SK-N-SH treated with all-trans-retinoic acid at 6 μM for 48 hours (cell line): ENCODE measurements at regions not wholly inside any gene's neighbourhood (a gene's known extent, or its start where the extent isn't known, plus 50 kb on each side); places are given as distances from the start of the nearest gene placed in this dataset.

ENCODE experiments used
- ATAC-seq: fragments of 200-7000 bp; cut with Tn5 transposase; 3 replicates; pipeline ENCODE4 v1.9.1; 2020; ENCODE audit warnings: mild to moderate bottlenecking, moderate library complexity
- ARNTL ChIP-seq: fragments of 450-650 bp; formaldehyde crosslinking; IDR thresholded peaks from 2 replicates; pipeline ENCODE4 v1.5.0; 2020; ENCODE audit warnings: low read depth, mild to moderate bottlenecking, moderate library complexity, borderline replicate concordance
- BACH2 ChIP-seq: fragments of 250-450 bp; sonication (Bioruptor Pico); IDR thresholded peaks from 2 replicates; pipeline ENCODE4 v1.9.0; 2021; ENCODE audit warnings: mild to moderate bottlenecking, borderline replicate concordance
- CREB5 ChIP-seq: fragments of 250-450 bp; sonication (Bioruptor Pico); IDR thresholded peaks from 2 replicates; pipeline ENCODE4 v1.5.1; 2020; ENCODE audit warnings: low read depth, mild to moderate bottlenecking, moderate library complexity
- CSDC2 ChIP-seq: fragments of 250-450 bp; sonication (Bioruptor Pico); IDR thresholded peaks from 2 replicates; pipeline ENCODE4 v1.5.0; 2020; ENCODE audit warnings: mild to moderate bottlenecking, moderate library complexity
- CSRNP3 ChIP-seq: fragments of 250-450 bp; sonication (Bioruptor Pico); IDR thresholded peaks from 2 replicates; pipeline ENCODE4 v1.5.1; 2021; ENCODE audit warnings: mild to moderate bottlenecking, moderate library complexity
- ESRRG ChIP-seq: fragments of 250-450 bp; sonication (Bioruptor Pico); IDR thresholded peaks from 2 replicates; pipeline ENCODE4 v1.6.1; 2021; ENCODE audit warnings: mild to moderate bottlenecking
- GLIS3 ChIP-seq: fragments of 250-450 bp; sonication (Bioruptor Pico); IDR thresholded peaks from 2 replicates; pipeline ENCODE4 v1.5.0; 2020; ENCODE audit warnings: mild to moderate bottlenecking, moderate library complexity
- ISL1 ChIP-seq: fragments of 250-450 bp; sonication (Bioruptor Pico); IDR thresholded peaks from 2 replicates; pipeline ENCODE4 v2.1.2; 2022; ENCODE audit warnings: mild to moderate bottlenecking, moderate library complexity
- OSR1 ChIP-seq: fragments of 250-450 bp; sonication (Bioruptor Pico); IDR thresholded peaks from 2 replicates; pipeline ENCODE4 v1.8.0; 2022; ENCODE audit warnings: moderate library complexity, mild to moderate bottlenecking, inconsistent platforms
- PATZ1 ChIP-seq: fragments of 250-450 bp; sonication (Bioruptor Pico); IDR thresholded peaks from 2 replicates; pipeline ENCODE4 v1.8.0; 2020; ENCODE audit warnings: mild to moderate bottlenecking, moderate library complexity, borderline replicate concordance
- POU6F1 ChIP-seq: fragments of 250-450 bp; sonication (Bioruptor Pico); IDR thresholded peaks from 2 replicates; pipeline ENCODE4 v1.8.0; 2021; ENCODE audit warnings: low read depth, mild to moderate bottlenecking, moderate library complexity, borderline replicate concordance
- RARB ChIP-seq: fragments of 250-450 bp; sonication (Bioruptor Pico); IDR thresholded peaks from 2 replicates; pipeline ENCODE4 v1.8.0; 2021; ENCODE audit warnings: mild to moderate bottlenecking, moderate library complexity
- SNAI2 ChIP-seq: fragments of 250-450 bp; sonication (Bioruptor Pico); IDR thresholded peaks from 2 replicates; pipeline ENCODE4 v1.5.0; 2020; ENCODE audit warnings: mild to moderate bottlenecking, moderate library complexity
- TCF4 ChIP-seq: fragments of 250-450 bp; sonication (Bioruptor Pico); IDR thresholded peaks from 2 replicates; pipeline ENCODE4 v1.8.0; 2021; ENCODE audit warnings: mild to moderate bottlenecking, moderate library complexity, borderline replicate concordance
- TOX ChIP-seq: fragments of 250-450 bp; sonication (Bioruptor Pico); IDR thresholded peaks from 2 replicates; pipeline ENCODE4 v1.8.0; 2021; ENCODE audit warnings: mild to moderate bottlenecking, moderate library complexity, borderline replicate concordance
- ZC3H10 ChIP-seq: fragments of 250-450 bp; sonication (Bioruptor Pico); IDR thresholded peaks from 2 replicates; pipeline ENCODE4 v1.5.1; 2021; ENCODE audit warnings: mild to moderate bottlenecking, moderate library complexity
- ZFP3 ChIP-seq: fragments of 250-450 bp; sonication (Bioruptor Pico); IDR thresholded peaks from 2 replicates; pipeline ENCODE4 v1.5.0; 2020; ENCODE audit warnings: mild to moderate bottlenecking, moderate library complexity
- ZFP30 ChIP-seq: fragments of 450-650 bp; formaldehyde crosslinking; IDR thresholded peaks from 2 replicates; pipeline ENCODE4 v1.5.0; 2022; ENCODE audit warnings: mild to moderate bottlenecking, moderate library complexity
- ZNF565 ChIP-seq: fragments of 450-650 bp; formaldehyde crosslinking; conservative IDR thresholded peaks from 2 replicates; pipeline ENCODE4 v1.5.0; 2020; ENCODE audit warnings: low read depth, mild to moderate bottlenecking, moderate library complexity
- ZNF70 ChIP-seq: fragments of 450-650 bp; formaldehyde crosslinking; IDR thresholded peaks from 2 replicates; pipeline ENCODE4 v1.5.0; 2020; ENCODE audit warnings: mild to moderate bottlenecking, moderate library complexity
- ZNF8 ChIP-seq: fragments of 450-650 bp; formaldehyde crosslinking; IDR thresholded peaks from 2 replicates; pipeline ENCODE4 v1.5.0; 2020; ENCODE audit warnings: mild to moderate bottlenecking, moderate library complexity

- TF ChIP-seq ZFP30 (CRISPR knock-in tag) (no peak), ZNF565 (CRISPR knock-in tag) (no peak), GLIS3 (CRISPR knock-in tag) (no peak), SNAI2 (CRISPR knock-in tag) (no peak), OSR1 (CRISPR knock-in tag) (no peak), BACH2 (CRISPR knock-in tag) (no peak), ZC3H10 (CRISPR knock-in tag) (no peak), ZFP3 (CRISPR knock-in tag) (no peak), CREB5 (no peak)
- ATAC-seq: peak; percentile 81
Measured at GRCh38 chr10:31697271-31698180, 231.1 kb downstream of the ARHGAP12 start.

GRCh38 chr10:31694929-31695837 lies 233.4 kb downstream of the ARHGAP12 start:
- ATAC-seq: no peak
- TF ChIP-seq SNAI2 (CRISPR knock-in tag): no peak
- TF ChIP-seq ZNF565 (CRISPR knock-in tag): no peak
- no peak for TF ChIP-seq ESRRG (CRISPR knock-in tag)
- no peak for TF ChIP-seq CSRNP3 (CRISPR knock-in tag)
- no peak for TF ChIP-seq ISL1 (CRISPR knock-in tag)
- TF ChIP-seq GLIS3 (CRISPR knock-in tag): no peak
- TF ChIP-seq TOX: no peak
- TF ChIP-seq ZNF8: no peak
- no peak for TF ChIP-seq OSR1 (CRISPR knock-in tag)
- no peak for TF ChIP-seq RARB (CRISPR knock-in tag)
- TF ChIP-seq ARNTL: no peak
- no peak for TF ChIP-seq ZC3H10 (CRISPR knock-in tag)
- TF ChIP-seq PATZ1 (CRISPR knock-in tag): no peak
- no peak for TF ChIP-seq ZFP30 (CRISPR knock-in tag)
- no peak for TF ChIP-seq POU6F1 (CRISPR knock-in tag)

GRCh38 chr10:31694126-31694685 lies 234.4 kb downstream of the ARHGAP12 start:
- ATAC-seq: no peak
- TF ChIP-seq POU6F1 (CRISPR knock-in tag): no peak
- no peak for TF ChIP-seq ZFP30 (CRISPR knock-in tag)
- TF ChIP-seq BACH2 (CRISPR knock-in tag): no peak
- no peak for TF ChIP-seq ZNF8
- no peak for TF ChIP-seq ARNTL
- no peak for TF ChIP-seq GLIS3 (CRISPR knock-in tag)
- no peak for TF ChIP-seq RARB (CRISPR knock-in tag)
- no peak for TF ChIP-seq OSR1 (CRISPR knock-in tag)
- TF ChIP-seq TOX: no peak
- no peak for TF ChIP-seq SNAI2 (CRISPR knock-in tag)
- TF ChIP-seq ZNF565 (CRISPR knock-in tag): no peak
- TF ChIP-seq TCF4 (CRISPR knock-in tag): no peak
- TF ChIP-seq ZC3H10 (CRISPR knock-in tag): no peak
- no peak for TF ChIP-seq ISL1 (CRISPR knock-in tag)
- TF ChIP-seq CSDC2 (CRISPR knock-in tag): no peak
- no peak for TF ChIP-seq ZNF70 (CRISPR knock-in tag)
- TF ChIP-seq CREB5: no peak
- no peak for TF ChIP-seq ESRRG (CRISPR knock-in tag)
- no peak for TF ChIP-seq CSRNP3 (CRISPR knock-in tag)
